DND-41 (cell line): ENCODE measurements at regions not wholly inside any gene's neighbourhood (a gene's known extent, or its start where the extent isn't known, plus 50 kb on each side); places are given as distances from the start of the nearest gene placed in this dataset.

Experiments used
- ATAC-seq: fragments of 200-7000 bp; cut with Tn5 transposase; 3 replicates; pipeline ENCODE4 v1.9.1; 2021; ENCODE audit warnings: low read depth; ENCODE audit not compliant: insufficient read depth
- DNase-seq: peaks from one replicate; pipeline ENCODE4 v3.0.0-alpha.2; 2020
- H2AFZ ChIP-seq: 2 replicates; pipeline ENCODE4 v1.6.0; 2012; ENCODE audit warnings: low read depth, low read length
- H3K27ac ChIP-seq: 2 replicates; pipeline ENCODE4 v1.5.1; 2012; ENCODE audit warnings: low read length, inconsistent platforms
- H3K27me3 ChIP-seq: fragments of 200-600 bp; sonication (generic); 2 replicates; pipeline ENCODE4 v1.6.0; 2012; ENCODE audit warnings: low read length, mild to moderate bottlenecking, inconsistent platforms; ENCODE audit not compliant: insufficient read depth, poor library complexity
- H3K36me3 ChIP-seq: 2 replicates; pipeline ENCODE4 v1.5.1; 2012; ENCODE audit warnings: low read length, inconsistent platforms; ENCODE audit not compliant: insufficient read depth
- H3K4me1 ChIP-seq: 2 replicates; pipeline ENCODE4 v1.5.1; 2012; ENCODE audit warnings: mild to moderate bottlenecking, low read length; ENCODE audit not compliant: insufficient read depth
- H3K4me2 ChIP-seq: 2 replicates; pipeline ENCODE4 v1.6.0; 2012; ENCODE audit warnings: mild to moderate bottlenecking, moderate library complexity, low read length, inconsistent platforms; ENCODE audit not compliant: insufficient read depth
- H3K4me3 ChIP-seq, 2 experiments: fragments of 200-600 bp in 1 of 2; shearing (Covaris generic) in 1 of 2; 2 replicates each; pipeline ENCODE4 v1.5.1; 2012 to 2016; ENCODE audit warnings: inconsistent platforms in 2 of 2, low read length in 2 of 2, mild to moderate bottlenecking in 2 of 2, low read depth in 1 of 2, moderate library complexity in 1 of 2
- H3K79me2 ChIP-seq: 2 replicates; pipeline ENCODE4 v1.6.0; 2012; ENCODE audit warnings: low read length, inconsistent platforms; ENCODE audit not compliant: insufficient read depth
- H3K9ac ChIP-seq: 2 replicates; pipeline ENCODE4 v1.6.0; 2012; ENCODE audit warnings: low read depth, mild to moderate bottlenecking, inconsistent platforms, low read length, moderate library complexity
- H3K9me3 ChIP-seq: 2 replicates; pipeline ENCODE4 v1.5.1; 2012; ENCODE audit warnings: low read length, moderate library complexity, mild to moderate bottlenecking, inconsistent platforms; ENCODE audit not compliant: insufficient read depth, severe bottlenecking
- H4K20me1 ChIP-seq: 2 replicates; pipeline ENCODE4 v1.6.0; 2012; ENCODE audit warnings: low read length; ENCODE audit not compliant: insufficient read depth
- EZH2 ChIP-seq: IDR thresholded peaks from 3 replicates; pipeline ENCODE4 v1.6.1; 2012; ENCODE audit warnings: borderline replicate concordance, low read depth, mild to moderate bottlenecking, moderate library complexity, low read length, inconsistent platforms; ENCODE audit not compliant: severe bottlenecking
- TF ChIP-seq, protein P1 (sequence below): IDR thresholded peaks from 2 replicates; pipeline ENCODE4 v1.5.1; 2012; ENCODE audit warnings: borderline replicate concordance, low read length, moderate library complexity, mild to moderate bottlenecking; ENCODE audit not compliant: poor library complexity, severe bottlenecking; ENCODE audit errors: extremely low read depth

- H3K36me3 ChIP-seq = no peaks in the 10 kb centered on the region
- H3K9me3 ChIP-seq = no peaks in the 10 kb centered on the region
- DNase-seq = no peak
- no peak overlapping the region for H3K4me2 ChIP-seq
- H3K27me3 ChIP-seq = no peaks in the 10 kb centered on the region
- no peaks in the 10 kb centered on the region for H3K79me2 ChIP-seq
- TF ChIP-seq, protein P1, sequence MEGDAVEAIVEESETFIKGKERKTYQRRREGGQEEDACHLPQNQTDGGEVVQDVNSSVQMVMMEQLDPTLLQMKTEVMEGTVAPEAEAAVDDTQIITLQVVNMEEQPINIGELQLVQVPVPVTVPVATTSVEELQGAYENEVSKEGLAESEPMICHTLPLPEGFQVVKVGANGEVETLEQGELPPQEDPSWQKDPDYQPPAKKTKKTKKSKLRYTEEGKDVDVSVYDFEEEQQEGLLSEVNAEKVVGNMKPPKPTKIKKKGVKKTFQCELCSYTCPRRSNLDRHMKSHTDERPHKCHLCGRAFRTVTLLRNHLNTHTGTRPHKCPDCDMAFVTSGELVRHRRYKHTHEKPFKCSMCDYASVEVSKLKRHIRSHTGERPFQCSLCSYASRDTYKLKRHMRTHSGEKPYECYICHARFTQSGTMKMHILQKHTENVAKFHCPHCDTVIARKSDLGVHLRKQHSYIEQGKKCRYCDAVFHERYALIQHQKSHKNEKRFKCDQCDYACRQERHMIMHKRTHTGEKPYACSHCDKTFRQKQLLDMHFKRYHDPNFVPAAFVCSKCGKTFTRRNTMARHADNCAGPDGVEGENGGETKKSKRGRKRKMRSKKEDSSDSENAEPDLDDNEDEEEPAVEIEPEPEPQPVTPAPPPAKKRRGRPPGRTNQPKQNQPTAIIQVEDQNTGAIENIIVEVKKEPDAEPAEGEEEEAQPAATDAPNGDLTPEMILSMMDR = no peak
- no peak overlapping the region for H3K4me3 ChIP-seq
- H2AFZ ChIP-seq = no peak overlapping the region
- H3K9ac ChIP-seq = no peak overlapping the region
- no peaks in the 10 kb centered on the region for H4K20me1 ChIP-seq
- H3K27ac ChIP-seq = no peak overlapping the region
- no peak for ATAC-seq
- no peaks in the 10 kb centered on the region for H3K4me1 ChIP-seq
Measured at GRCh38 chr15:70272565-70273355, 175.0 kb upstream of the TLE3 start.

DNA sequence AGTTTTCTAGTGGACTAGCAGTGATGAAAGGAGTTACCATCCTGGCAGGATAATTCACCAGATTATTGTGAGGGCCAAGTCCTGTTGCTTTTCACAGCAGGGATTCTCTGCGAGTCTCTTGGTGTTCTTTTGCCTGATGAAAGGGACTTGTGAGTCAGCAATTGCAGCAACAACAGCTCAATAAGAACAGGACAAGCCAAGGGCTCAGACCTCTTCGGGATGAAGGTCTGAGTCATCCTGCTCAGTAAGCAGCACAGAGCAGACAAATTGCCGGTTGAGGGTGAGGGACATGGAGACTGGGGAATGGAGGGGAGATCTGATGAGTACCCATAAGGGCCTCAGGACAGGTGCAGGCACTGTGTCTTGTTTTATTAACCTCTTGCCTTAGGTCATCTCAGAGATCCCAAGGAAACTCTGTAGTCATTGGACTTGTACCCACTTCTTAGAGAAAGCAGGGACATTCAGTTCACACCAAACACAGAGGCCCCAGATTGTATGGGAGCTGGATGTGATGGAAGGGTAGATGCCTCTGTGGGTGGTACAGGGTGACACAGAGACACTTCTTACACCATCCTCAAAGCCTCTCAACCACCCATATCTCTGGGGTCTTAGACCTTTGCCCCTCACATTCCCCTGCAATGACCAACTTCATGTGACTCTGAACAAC lies 173.8 kb upstream of the TLE3 start:
- DNase-seq = no peak
- Histone ChIP-seq H3K4me2 (no peak overlapping the region), H3K9ac (no peak overlapping the region)

DNA sequence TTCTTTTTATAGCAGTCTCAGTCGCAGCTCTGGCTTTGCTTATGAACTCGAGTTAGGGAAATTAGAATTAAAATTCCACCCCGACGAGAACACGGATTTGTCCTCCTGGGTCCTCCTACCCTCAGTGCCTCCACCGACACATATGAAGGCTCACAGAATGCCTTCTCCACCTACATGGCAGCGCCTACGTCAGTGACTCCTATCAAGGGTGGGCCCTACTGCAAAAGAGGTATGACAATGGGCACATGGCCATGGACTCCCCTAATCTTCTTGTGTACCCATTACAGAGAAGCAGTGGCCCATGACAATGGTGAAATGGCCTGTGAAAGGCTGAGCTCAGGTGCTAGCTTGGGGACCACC lies 173.0 kb upstream of the TLE3 start:
- DNase-seq (no peak), ATAC-seq (no peak)
- Histone ChIP-seq H3K9me3 (no peaks in the 10 kb centered on the region), H3K4me3 (no peak overlapping the region), H3K9ac (no peak overlapping the region), H3K27ac (no peak overlapping the region), H3K27me3 (no peaks in the 10 kb centered on the region), H4K20me1 (no peaks in the 10 kb centered on the region), H3K36me3 (no peaks in the 10 kb centered on the region), H3K4me1 (no peaks in the 10 kb centered on the region), H3K79me2 (no peaks in the 10 kb centered on the region), H3K4me2 (no peak overlapping the region), H2AFZ (no peak overlapping the region)
- TF ChIP-seq, protein P1 = no peak
- no peak for TF ChIP-seq EZH2

More for the DNA sequence above, 173.8 kb upstream of the TLE3 start:
- Histone ChIP-seq H3K27me3 (no peaks in the 10 kb centered on the region), H3K27ac (no peak overlapping the region), H3K4me1 (no peaks in the 10 kb centered on the region), H4K20me1 (no peaks in the 10 kb centered on the region), H3K9me3 (no peaks in the 10 kb centered on the region), H2AFZ (no peak overlapping the region), H3K79me2 (no peaks in the 10 kb centered on the region), H3K4me3 (no peak overlapping the region), H3K36me3 (no peaks in the 10 kb centered on the region)
- no peak for ATAC-seq
- TF ChIP-seq, protein P1 = no peak
- no peak for TF ChIP-seq EZH2
